ENCODE measurements at regions not wholly inside any gene's neighbourhood (a gene's known extent, or its start where the extent isn't known, plus 50 kb on each side); places are given as distances from the start of the nearest gene placed in this dataset.

DNA sequence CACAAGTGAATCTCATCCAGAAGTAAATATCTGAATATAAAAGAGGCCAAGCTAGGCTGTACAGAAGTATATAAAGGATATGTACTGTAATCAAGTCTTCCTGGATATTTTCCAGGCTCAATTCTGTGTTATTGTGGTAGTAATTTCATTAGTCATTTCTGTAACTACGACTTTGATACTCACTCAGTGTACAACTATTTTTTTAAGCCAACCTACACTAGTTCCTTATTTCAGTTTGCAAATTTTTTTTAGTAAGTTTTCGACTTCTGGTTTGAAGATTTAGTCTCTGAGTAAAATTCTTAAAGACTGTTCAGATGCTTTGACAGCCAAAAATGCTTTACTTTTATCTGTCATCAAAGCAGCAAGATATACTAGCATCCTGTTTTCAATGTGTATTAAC lies 130.8 kb downstream of the CAPZA3 start:
- TF ChIP-seq EZH2 (optimal IDR thresholded peaks at IDR 0.05; ENCODE audit: low read depth, low read length) (no peak), EZH2phosphoT487 (IDR thresholded peaks at IDR 0.05; ENCODE audit: low read length) (no peak)
- TF ChIP-seq, protein P1, sequence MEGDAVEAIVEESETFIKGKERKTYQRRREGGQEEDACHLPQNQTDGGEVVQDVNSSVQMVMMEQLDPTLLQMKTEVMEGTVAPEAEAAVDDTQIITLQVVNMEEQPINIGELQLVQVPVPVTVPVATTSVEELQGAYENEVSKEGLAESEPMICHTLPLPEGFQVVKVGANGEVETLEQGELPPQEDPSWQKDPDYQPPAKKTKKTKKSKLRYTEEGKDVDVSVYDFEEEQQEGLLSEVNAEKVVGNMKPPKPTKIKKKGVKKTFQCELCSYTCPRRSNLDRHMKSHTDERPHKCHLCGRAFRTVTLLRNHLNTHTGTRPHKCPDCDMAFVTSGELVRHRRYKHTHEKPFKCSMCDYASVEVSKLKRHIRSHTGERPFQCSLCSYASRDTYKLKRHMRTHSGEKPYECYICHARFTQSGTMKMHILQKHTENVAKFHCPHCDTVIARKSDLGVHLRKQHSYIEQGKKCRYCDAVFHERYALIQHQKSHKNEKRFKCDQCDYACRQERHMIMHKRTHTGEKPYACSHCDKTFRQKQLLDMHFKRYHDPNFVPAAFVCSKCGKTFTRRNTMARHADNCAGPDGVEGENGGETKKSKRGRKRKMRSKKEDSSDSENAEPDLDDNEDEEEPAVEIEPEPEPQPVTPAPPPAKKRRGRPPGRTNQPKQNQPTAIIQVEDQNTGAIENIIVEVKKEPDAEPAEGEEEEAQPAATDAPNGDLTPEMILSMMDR (IDR thresholded peaks at IDR 0.05; ENCODE audit: low read length): no peak
- no peak overlapping the region for H3K27ac ChIP-seq (ENCODE audit: low read length)
- H3K9ac ChIP-seq (ENCODE audit: low read length): no peak overlapping the region
- H4K20me1 ChIP-seq (ENCODE audit: insufficient read depth, low read length): no peaks in the 10 kb centered on the region
- no peaks in the 10 kb centered on the region for H3K9me3 ChIP-seq (replicated peaks; ENCODE audit: insufficient read depth, low read length)
- H3K9me2 ChIP-seq (replicated peaks; ENCODE audit: insufficient read depth, low read length): no peaks in the 10 kb centered on the region
- H2AFZ ChIP-seq (ENCODE audit: low read length): no peak overlapping the region
- H3K36me3 ChIP-seq (replicated peaks; ENCODE audit: insufficient read depth, low read length): no peaks in the 10 kb centered on the region
- no peak for DNase-seq
- H3F3A ChIP-seq (ENCODE audit: insufficient read depth, low read length): no peaks in the 10 kb centered on the region
- H3K27me3 ChIP-seq (replicated peaks; ENCODE audit: insufficient read depth, low read length): no peaks in the 10 kb centered on the region
- no peaks in the 10 kb centered on the region for H3K79me2 ChIP-seq (ENCODE audit: low read length)
- no peak overlapping the region for H3K4me3 ChIP-seq (ENCODE audit: low read length)
- no peak overlapping the region for H3K4me2 ChIP-seq (ENCODE audit: low read depth, low read length)
- peaks cover 8% of the 10 kb centered on the region; the same call in 1 of the 2 replicates for H3K4me1 ChIP-seq (ENCODE audit: low read length)

DNA sequence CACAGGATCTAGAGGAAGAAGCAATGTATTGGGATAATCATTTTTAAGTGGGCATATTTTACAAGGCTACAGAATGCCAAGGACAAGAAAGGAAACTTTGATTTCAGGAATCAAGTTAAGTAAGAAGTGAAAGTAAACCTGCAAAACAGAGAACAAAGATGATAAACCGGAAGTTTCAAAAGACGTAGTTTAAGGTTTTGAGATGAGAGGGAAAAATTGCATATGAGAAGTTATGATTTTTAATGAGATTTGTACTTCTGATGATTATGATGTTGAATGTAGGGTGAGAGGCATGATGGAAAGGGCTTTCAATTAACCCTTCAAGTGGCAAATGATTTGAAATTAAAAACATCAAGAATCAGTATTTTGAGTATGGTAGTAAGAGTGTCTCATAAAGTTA lies 134.9 kb downstream of the CAPZA3 start:
- H3K9me3 ChIP-seq (replicated peaks; ENCODE audit: insufficient read depth, low read length): no peaks in the 10 kb centered on the region
- peak overlapping the region; percentile 37; the same call in 1 of the 2 replicates for H3K4me2 ChIP-seq (ENCODE audit: low read depth, low read length)
- no peaks in the 10 kb centered on the region for H3K79me2 ChIP-seq (ENCODE audit: low read length)
- no peaks in the 10 kb centered on the region for H3K36me3 ChIP-seq (replicated peaks; ENCODE audit: insufficient read depth, low read length)
- DNase-seq: peak; percentile 14
- no peak overlapping the region for H3K27ac ChIP-seq (ENCODE audit: low read length)
- no peaks in the 10 kb centered on the region for H4K20me1 ChIP-seq (ENCODE audit: insufficient read depth, low read length)
- peaks cover 8% of the 10 kb centered on the region; the same call in 1 of the 2 replicates for H3K4me1 ChIP-seq (ENCODE audit: low read length)
- H3F3A ChIP-seq (ENCODE audit: insufficient read depth, low read length): no peaks in the 10 kb centered on the region
- no peak overlapping the region for H3K4me3 ChIP-seq (ENCODE audit: low read length)
- TF ChIP-seq, protein P1 (IDR thresholded peaks at IDR 0.05; ENCODE audit: low read length): no peak
- no peak for TF ChIP-seq EZH2phosphoT487 (IDR thresholded peaks at IDR 0.05; ENCODE audit: low read length)
- TF ChIP-seq EZH2 (optimal IDR thresholded peaks at IDR 0.05; ENCODE audit: low read depth, low read length): no peak
- H3K9me2 ChIP-seq (replicated peaks; ENCODE audit: insufficient read depth, low read length): no peaks in the 10 kb centered on the region
- no peak overlapping the region for H2AFZ ChIP-seq (ENCODE audit: low read length)
- H3K27me3 ChIP-seq (replicated peaks; ENCODE audit: insufficient read depth, low read length): no peaks in the 10 kb centered on the region
- no peak overlapping the region for H3K9ac ChIP-seq (ENCODE audit: low read length)

DNA sequence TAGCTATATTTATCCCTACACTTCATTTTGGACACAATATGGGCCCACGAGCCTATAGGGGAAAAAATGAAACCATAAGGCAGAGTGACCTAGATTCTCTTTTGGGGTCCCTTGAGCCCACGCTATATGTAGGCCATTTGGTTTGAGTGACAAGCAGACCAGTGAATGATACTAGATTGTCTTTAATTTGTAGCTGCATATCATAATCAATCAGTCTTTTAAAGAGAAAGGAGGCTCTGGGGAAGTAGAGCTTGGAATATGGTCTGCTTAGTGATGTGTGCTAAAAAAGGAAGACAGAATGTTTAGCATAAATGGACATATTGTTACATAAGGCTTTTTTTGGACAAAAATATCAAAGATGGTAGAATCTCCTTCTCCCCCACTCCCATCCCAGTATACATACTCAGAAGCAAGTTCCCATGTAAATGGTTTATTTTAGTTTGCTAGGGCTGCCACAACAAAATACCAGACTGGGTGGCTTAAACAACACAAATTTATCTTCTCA lies 140.8 kb downstream of the CAPZA3 start:
- no peak for DNase-seq
- H2AFZ ChIP-seq (ENCODE audit: low read length): no peak overlapping the region
- H3K9ac ChIP-seq (ENCODE audit: low read length): no peak overlapping the region
- H3K9me2 ChIP-seq (replicated peaks; ENCODE audit: insufficient read depth, low read length): no peaks in the 10 kb centered on the region
- H3F3A ChIP-seq (ENCODE audit: insufficient read depth, low read length): no peaks in the 10 kb centered on the region
- TF ChIP-seq EZH2 (optimal IDR thresholded peaks at IDR 0.05; ENCODE audit: low read depth, low read length) (no peak), EZH2phosphoT487 (IDR thresholded peaks at IDR 0.05; ENCODE audit: low read length) (no peak)
- TF ChIP-seq, protein P1 (IDR thresholded peaks at IDR 0.05; ENCODE audit: low read length): no peak
- no peak overlapping the region for H3K4me3 ChIP-seq (ENCODE audit: low read length)
- no peaks in the 10 kb centered on the region for H3K79me2 ChIP-seq (ENCODE audit: low read length)
- H3K27ac ChIP-seq (ENCODE audit: low read length): no peak overlapping the region
- H4K20me1 ChIP-seq (ENCODE audit: insufficient read depth, low read length): no peaks in the 10 kb centered on the region
- no peak overlapping the region for H3K4me2 ChIP-seq (ENCODE audit: low read depth, low read length)
- no peaks in the 10 kb centered on the region for H3K9me3 ChIP-seq (replicated peaks; ENCODE audit: insufficient read depth, low read length)
- H3K36me3 ChIP-seq (replicated peaks; ENCODE audit: insufficient read depth, low read length): no peaks in the 10 kb centered on the region
- H3K27me3 ChIP-seq (replicated peaks; ENCODE audit: insufficient read depth, low read length): no peaks in the 10 kb centered on the region
- no peaks in the 10 kb centered on the region for H3K4me1 ChIP-seq (ENCODE audit: low read length)
